Vagina (tissue), 2 donors: ENCODE measurements at regions not wholly inside any gene's neighbourhood (a gene's known extent, or its start where the extent isn't known, plus 50 kb on each side); places are given as distances from the start of the nearest gene placed in this dataset.

Experiments
- DNase-seq, 2 donors: peaks; one replicate each; pipeline ENCODE4 v3.0.0-alpha.2; 2017; ENCODE audit errors: extremely low spot score in 2 of 2
- H3K27ac ChIP-seq: fragments of 200-600 bp; sonication (generic); one replicate; pipeline ENCODE4 v1.5.1; 2019
- H3K27me3 ChIP-seq: fragments of 200-600 bp; sonication (generic); one replicate; pipeline ENCODE4 v1.5.1; 2019
- H3K36me3 ChIP-seq, 2 donors: fragments of 200-600 bp; sonication (generic); one replicate each; pipeline ENCODE4 v1.5.1; 2017 to 2019
- H3K4me1 ChIP-seq: fragments of 200-600 bp; sonication (generic); one replicate; pipeline ENCODE4 v1.5.1; 2019
- H3K4me3 ChIP-seq, 2 donors: fragments of 200-600 bp; sonication (generic); 1 replicate in 1 of 2; 2 replicates in 1 of 2; pipeline ENCODE4 v1.5.1; 2016 to 2019
- H3K9me3 ChIP-seq: fragments of 200-600 bp; sonication (generic); one replicate; pipeline ENCODE4 v1.5.1; 2019
- POLR2A ChIP-seq, 2 donors: fragments of 450-650 bp; IDR thresholded peaks; one replicate each; pipeline ENCODE4 v1.6.1; 2017; ENCODE audit warnings: antibody characterized with exemption in 2 of 2, mild to moderate bottlenecking in 2 of 2, moderate library complexity in 2 of 2
- POLR2AphosphoS5 ChIP-seq, 2 donors: sonication (generic); formaldehyde crosslinking; IDR thresholded peaks; one replicate each; pipeline ENCODE4 v1.9.0; 2017; ENCODE audit warnings: antibody characterized with exemption in 2 of 2, mild to moderate bottlenecking in 2 of 2, low read depth in 1 of 2; ENCODE audit not compliant: insufficient read depth in 1 of 2
- intact Hi-C: fragments of 100-400 bp; cut with DNase I; formaldehyde crosslinking; loops from one replicate; pipeline ENCODE4 v1.15.1; 2023
- TF ChIP-seq, protein P1 (sequence below), 3 experiments: fragments of 450-650 bp in 2 of 3; fragments of 200-600 bp in 1 of 3; sonication (generic) in 1 of 3; IDR thresholded peaks; one replicate each; pipeline ENCODE4 v1.5.1; 2017 to 2019; ENCODE audit warnings: antibody characterized with exemption in 3 of 3, mild to moderate bottlenecking in 2 of 3, moderate library complexity in 2 of 3

GRCh38 chr5:166358127-166358830 is 1933.2 kb upstream of the WWC1 start:
- Histone ChIP-seq H3K36me3 (no peaks in the 10 kb centered on the region), H3K9me3 (no peaks in the 10 kb centered on the region), H3K4me3 (no peak overlapping the region), H3K4me1 (no peaks in the 10 kb centered on the region), H3K27ac (no peak overlapping the region), H3K27me3 (no peaks in the 10 kb centered on the region)
- TF ChIP-seq POLR2AphosphoS5 (IDR thresholded peaks at IDR 0.05; ENCODE audit: insufficient read depth in 1 of 2, low read depth in 1 of 2) (no peak), POLR2A (IDR thresholded peaks at IDR 0.05) (no peak)
- TF ChIP-seq, protein P1, sequence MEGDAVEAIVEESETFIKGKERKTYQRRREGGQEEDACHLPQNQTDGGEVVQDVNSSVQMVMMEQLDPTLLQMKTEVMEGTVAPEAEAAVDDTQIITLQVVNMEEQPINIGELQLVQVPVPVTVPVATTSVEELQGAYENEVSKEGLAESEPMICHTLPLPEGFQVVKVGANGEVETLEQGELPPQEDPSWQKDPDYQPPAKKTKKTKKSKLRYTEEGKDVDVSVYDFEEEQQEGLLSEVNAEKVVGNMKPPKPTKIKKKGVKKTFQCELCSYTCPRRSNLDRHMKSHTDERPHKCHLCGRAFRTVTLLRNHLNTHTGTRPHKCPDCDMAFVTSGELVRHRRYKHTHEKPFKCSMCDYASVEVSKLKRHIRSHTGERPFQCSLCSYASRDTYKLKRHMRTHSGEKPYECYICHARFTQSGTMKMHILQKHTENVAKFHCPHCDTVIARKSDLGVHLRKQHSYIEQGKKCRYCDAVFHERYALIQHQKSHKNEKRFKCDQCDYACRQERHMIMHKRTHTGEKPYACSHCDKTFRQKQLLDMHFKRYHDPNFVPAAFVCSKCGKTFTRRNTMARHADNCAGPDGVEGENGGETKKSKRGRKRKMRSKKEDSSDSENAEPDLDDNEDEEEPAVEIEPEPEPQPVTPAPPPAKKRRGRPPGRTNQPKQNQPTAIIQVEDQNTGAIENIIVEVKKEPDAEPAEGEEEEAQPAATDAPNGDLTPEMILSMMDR (IDR thresholded peaks at IDR 0.05) = no peak
- no peak for DNase-seq
- intact Hi-C loops = no loop called here

DNA sequence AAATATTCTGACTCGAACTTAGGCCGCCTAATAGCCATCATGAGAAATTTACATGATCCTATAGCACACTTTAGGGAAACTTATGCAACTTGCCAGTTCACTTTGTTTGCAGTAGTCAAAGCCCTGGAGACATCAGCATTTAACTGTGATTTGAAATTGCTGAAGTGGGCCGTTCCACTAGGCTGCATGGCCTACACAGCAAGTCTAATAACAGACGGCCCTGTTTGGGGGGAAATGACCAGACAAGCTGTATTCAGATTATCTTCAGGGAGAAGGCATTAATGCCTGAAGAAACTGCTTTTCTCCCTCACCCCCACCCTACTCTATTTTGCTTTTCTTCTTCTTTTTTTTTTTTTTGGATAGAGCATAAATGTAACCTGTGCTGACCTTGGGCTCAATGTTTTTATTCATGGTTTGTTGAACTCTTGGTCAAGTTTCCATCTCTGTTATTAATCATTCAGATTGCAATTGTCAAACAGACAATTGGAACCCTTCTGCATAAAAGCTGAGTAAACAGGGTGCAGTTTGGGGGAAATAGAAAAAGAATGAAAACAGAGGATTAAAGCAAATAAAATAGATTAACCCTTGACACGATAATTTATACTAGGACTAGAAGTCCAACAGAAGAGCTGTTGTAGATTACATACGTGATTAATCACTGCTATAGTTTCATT is 1928.2 kb upstream of the WWC1 start:
- Histone ChIP-seq H3K9me3 (no peaks in the 10 kb centered on the region), H3K4me1 (no peaks in the 10 kb centered on the region), H3K4me3 (no peak overlapping the region), H3K27ac (no peak overlapping the region), H3K36me3 (no peaks in the 10 kb centered on the region), H3K27me3 (no peaks in the 10 kb centered on the region)
- intact Hi-C loops = no loop called here
- no peak for DNase-seq
- TF ChIP-seq, protein P1 (IDR thresholded peaks at IDR 0.05) = no peak

DNA sequence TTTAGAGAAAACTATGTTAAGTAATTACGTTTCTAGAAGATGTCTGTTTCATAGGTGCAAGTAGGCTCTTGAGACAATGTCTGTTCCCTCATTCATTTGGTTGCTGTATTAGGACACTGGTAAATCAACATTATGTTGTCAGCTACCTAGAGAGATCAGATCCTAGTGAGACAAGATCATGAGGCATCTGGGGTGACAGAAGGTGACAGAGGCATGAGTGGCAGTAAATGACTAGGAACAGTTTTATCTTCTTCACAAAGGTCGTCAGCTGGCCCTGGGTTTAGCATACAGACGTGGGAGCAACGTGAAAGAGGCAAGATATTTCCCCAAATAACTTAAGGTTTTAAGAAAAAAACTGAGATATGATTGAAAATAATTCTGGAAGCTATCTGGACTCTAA is 1926.3 kb upstream of the WWC1 start:
- TF ChIP-seq POLR2A (IDR thresholded peaks at IDR 0.05) (no peak), POLR2AphosphoS5 (IDR thresholded peaks at IDR 0.05; ENCODE audit: insufficient read depth in 1 of 2, low read depth in 1 of 2) (no peak)
- TF ChIP-seq, protein P1 (IDR thresholded peaks at IDR 0.05) = no peak
- Histone ChIP-seq H3K9me3 (no peaks in the 10 kb centered on the region), H3K4me3 (no peak overlapping the region), H3K27me3 (no peaks in the 10 kb centered on the region), H3K27ac (no peak overlapping the region), H3K36me3 (no peaks in the 10 kb centered on the region), H3K4me1 (no peaks in the 10 kb centered on the region)
- no peak for DNase-seq
- intact Hi-C loops = no loop called here

DNA sequence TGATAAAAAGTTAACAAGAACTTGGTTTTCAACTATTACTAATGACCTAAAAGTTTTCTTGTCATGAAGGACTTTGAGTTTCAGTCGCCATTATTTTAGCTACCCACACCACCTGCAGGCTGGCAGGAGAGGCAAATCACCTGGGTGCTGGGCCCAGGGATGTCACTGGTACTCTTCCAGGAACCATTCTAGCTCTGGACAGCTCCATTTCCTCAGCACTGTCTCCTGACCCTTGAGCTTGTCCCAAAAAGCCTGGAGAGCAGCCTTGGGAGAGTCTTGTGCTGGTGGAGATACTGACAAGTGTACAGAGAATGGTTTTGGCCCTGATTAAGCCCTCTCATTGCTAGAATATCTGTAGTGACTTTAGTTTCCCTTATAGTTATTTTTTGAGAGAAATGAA is 1924.1 kb upstream of the WWC1 start:
- no peak for DNase-seq

More for the DNA sequence above, 1924.1 kb upstream of the WWC1 start:
- Histone ChIP-seq H3K9me3 (no peaks in the 10 kb centered on the region), H3K27ac (no peak overlapping the region), H3K36me3 (no peaks in the 10 kb centered on the region), H3K4me3 (no peak overlapping the region), H3K27me3 (no peaks in the 10 kb centered on the region), H3K4me1 (no peaks in the 10 kb centered on the region)
- intact Hi-C loops = no loop called here
- TF ChIP-seq POLR2AphosphoS5 (IDR thresholded peaks at IDR 0.05; ENCODE audit: insufficient read depth in 1 of 2, low read depth in 1 of 2) (no peak), POLR2A (IDR thresholded peaks at IDR 0.05) (no peak)
- TF ChIP-seq, protein P1 (IDR thresholded peaks at IDR 0.05) = no peak
